H9 (cell line): ENCODE measurements at regions not wholly inside any gene's neighbourhood (a gene's known extent, or its start where the extent isn't known, plus 50 kb on each side); places are given as distances from the start of the nearest gene placed in this dataset.

Experiments used
- DNase-seq: peaks from one replicate; pipeline ENCODE4 v3.0.0-alpha.2; 2017
- H2AFZ ChIP-seq: one replicate; pipeline ENCODE4 v1.6.1; 2013; ENCODE audit warnings: mild to moderate bottlenecking, low read length, control low read depth, moderate library complexity
- H2AK5ac ChIP-seq: 2 replicates; pipeline ENCODE4 v1.6.1; 2013; ENCODE audit warnings: low read length, control low read depth, mixed read lengths; ENCODE audit not compliant: insufficient read length
- H2BK120ac ChIP-seq: one replicate; pipeline ENCODE4 v1.6.1; 2013; ENCODE audit warnings: low read depth, mild to moderate bottlenecking, low read length, control low read depth, inconsistent platforms; ENCODE audit not compliant: poor library complexity, severe bottlenecking
- H2BK12ac ChIP-seq: 2 replicates; pipeline ENCODE4 v1.6.1; 2013; ENCODE audit warnings: low read length, control low read depth, mixed read lengths, low read depth; ENCODE audit not compliant: insufficient read length
- H2BK15ac ChIP-seq: 2 replicates; pipeline ENCODE4 v1.6.1; 2013; ENCODE audit warnings: low read depth, low read length, control low read depth
- H2BK20ac ChIP-seq: one replicate; pipeline ENCODE4 v1.6.1; 2013; ENCODE audit warnings: low read depth, mild to moderate bottlenecking, low read length, control low read depth, inconsistent platforms; ENCODE audit not compliant: poor library complexity, severe bottlenecking
- H2BK5ac ChIP-seq: 2 replicates; pipeline ENCODE4 v1.6.1; 2013; ENCODE audit warnings: low read length, control low read depth, mixed read lengths; ENCODE audit not compliant: insufficient read length
- H3K14ac ChIP-seq: 2 replicates; pipeline ENCODE4 v1.6.1; 2013; ENCODE audit warnings: low read length, control low read depth; ENCODE audit not compliant: insufficient read depth
- H3K18ac ChIP-seq: 2 replicates; pipeline ENCODE4 v1.6.1; 2013; ENCODE audit warnings: low read depth, mild to moderate bottlenecking, mixed read lengths, low read length, control low read depth; ENCODE audit not compliant: insufficient read length
- H3K23ac ChIP-seq: 2 replicates; pipeline ENCODE4 v1.6.1; 2013; ENCODE audit warnings: low read length, control low read depth, mixed read lengths, low read depth; ENCODE audit not compliant: insufficient read length
- H3K23me2 ChIP-seq: 2 replicates; pipeline ENCODE4 v1.6.1; 2013; ENCODE audit warnings: low read depth, mild to moderate bottlenecking, mixed read lengths, low read length, control low read depth; ENCODE audit not compliant: insufficient read length, poor library complexity, severe bottlenecking
- H3K27ac ChIP-seq: 2 replicates; pipeline ENCODE4 v1.5.1; 2013; ENCODE audit warnings: low read length, control low read depth, mixed read lengths, low read depth; ENCODE audit not compliant: insufficient read length
- H3K27me3 ChIP-seq: 2 replicates; pipeline ENCODE4 v1.6.1; 2013; ENCODE audit warnings: low read length, control low read depth, inconsistent platforms; ENCODE audit not compliant: insufficient read depth
- H3K4ac ChIP-seq: 2 replicates; pipeline ENCODE4 v1.6.1; 2013; ENCODE audit warnings: low read depth, mild to moderate bottlenecking, control low read depth, inconsistent platforms, low read length, moderate library complexity
- H3K4me1 ChIP-seq: 2 replicates; pipeline ENCODE4 v1.6.1; 2013; ENCODE audit warnings: low read length, control low read depth, inconsistent platforms; ENCODE audit not compliant: insufficient read depth
- H3K4me2 ChIP-seq: 2 replicates; pipeline ENCODE4 v1.6.1; 2013; ENCODE audit warnings: low read length, control low read depth, mixed read lengths; ENCODE audit not compliant: insufficient read length, insufficient read depth
- H3K56ac ChIP-seq: 2 replicates; pipeline ENCODE4 v1.6.1; 2013; ENCODE audit warnings: low read depth, mild to moderate bottlenecking, mixed read lengths, low read length, control low read depth; ENCODE audit not compliant: insufficient read length
- H3K79me1 ChIP-seq: 2 replicates; pipeline ENCODE4 v1.6.1; 2013; ENCODE audit warnings: low read depth, mild to moderate bottlenecking, moderate library complexity, low read length, control low read depth, inconsistent platforms; ENCODE audit not compliant: insufficient read depth, poor library complexity, severe bottlenecking
- H3K79me2 ChIP-seq: 2 replicates; pipeline ENCODE4 v1.6.1; 2013; ENCODE audit warnings: low read length, control low read depth, inconsistent platforms; ENCODE audit not compliant: insufficient read depth
- H3K9ac ChIP-seq: 2 replicates; pipeline ENCODE4 v1.6.1; 2013; ENCODE audit warnings: low read length, control low read depth, mixed read lengths; ENCODE audit not compliant: insufficient read length; ENCODE audit errors: extremely low read depth
- H3K9me3 ChIP-seq: one replicate; pipeline ENCODE4 v1.6.1; 2013; ENCODE audit warnings: low read depth, low read length, inconsistent platforms; ENCODE audit not compliant: control insufficient read depth
- H3T11ph ChIP-seq: one replicate; pipeline ENCODE4 v1.6.1; 2013; ENCODE audit warnings: mild to moderate bottlenecking, low read length, control low read depth, inconsistent platforms
- H4K20me1 ChIP-seq: one replicate; pipeline ENCODE4 v1.6.1; 2013; ENCODE audit not compliant: control insufficient read depth, insufficient read length, insufficient read depth
- H4K5ac ChIP-seq: 2 replicates; pipeline ENCODE4 v1.6.1; 2013; ENCODE audit warnings: low read depth, mild to moderate bottlenecking, mixed read lengths, low read length, control low read depth; ENCODE audit not compliant: insufficient read length
- H4K8ac ChIP-seq: replicated peaks from 2 replicates; pipeline ENCODE4 v1.6.1; 2013; ENCODE audit warnings: low read length, control low read depth, mixed read lengths, low read depth; ENCODE audit not compliant: insufficient read length
- H4K91ac ChIP-seq: 2 replicates; pipeline ENCODE4 v1.6.1; 2013; ENCODE audit warnings: low read depth, mild to moderate bottlenecking, moderate library complexity, mixed read lengths, low read length, control low read depth; ENCODE audit not compliant: insufficient read length
- H3K27ac Mint-ChIP-seq, 3 experiments: 2 replicates in 2 of 3; 3 replicates in 1 of 3; pipeline ENCODE4 v1.8.0; 2020 to 2021; ENCODE audit warnings: mixed read lengths in 3 of 3, mild to moderate bottlenecking in 1 of 3, moderate library complexity in 1 of 3
- H3K27me3 Mint-ChIP-seq: 2 replicates; pipeline ENCODE4 v1.8.0; 2021; ENCODE audit warnings: low read depth, mild to moderate bottlenecking, moderate library complexity, mixed read lengths
- H3K36me3 Mint-ChIP-seq, 3 experiments: 2 replicates in 2 of 3; 3 replicates in 1 of 3; pipeline ENCODE4 v1.8.0; 2020 to 2021; ENCODE audit warnings: low read depth in 3 of 3, mixed read lengths in 3 of 3; ENCODE audit not compliant: insufficient read depth in 1 of 3
- H3K4me1 Mint-ChIP-seq, 2 experiments: 2 replicates each; pipeline ENCODE4 v1.8.0; 2020; ENCODE audit warnings: mixed read lengths in 2 of 2
- H3K4me3 Mint-ChIP-seq, 2 experiments: 2 replicates in 1 of 2; 3 replicates in 1 of 2; pipeline ENCODE4 v1.8.0; 2020 to 2021; ENCODE audit warnings: mild to moderate bottlenecking in 2 of 2, mixed read lengths in 2 of 2, moderate library complexity in 1 of 2
- H3K9me3 Mint-ChIP-seq, 2 experiments: 2 replicates in 1 of 2; 3 replicates in 1 of 2; pipeline ENCODE4 v1.8.0; 2020; ENCODE audit warnings: mild to moderate bottlenecking in 2 of 2, mixed read lengths in 2 of 2, moderate library complexity in 1 of 2
- CTCF ChIP-seq: fragments of 200-600 bp; sonication (generic); conservative IDR thresholded peaks from 3 replicates; pipeline ENCODE4 v1.8.0; 2021; ENCODE audit warnings: antibody characterized with exemption, mild to moderate bottlenecking
- WGBS: extraction: QIAGEN DNeasy Blood & Tissue Kit; methylation state at CpG from one replicate; pipeline ENCODE4 v1.1.7; 2013; ENCODE audit warnings: missing lambda C conversion rate, low lambda C conversion rate, mixed read lengths; ENCODE audit not compliant: insufficient read length; ENCODE audit errors: extremely low coverage; 5-methylcytosine and 5-hydroxymethylcytosine counted together

- Histone ChIP-seq H2BK15ac (no peak overlapping the region), H3K4ac (no peak overlapping the region), H4K91ac (no peak overlapping the region), H2BK12ac (no peak overlapping the region), H2BK20ac (no peak overlapping the region), H3K9ac (no peak overlapping the region), H3K9me3 (peaks cover 13% of the 10 kb centered on the region), H2BK5ac (no peak overlapping the region), H3K79me1 (no peaks in the 10 kb centered on the region), H3K4me1 (no peaks in the 10 kb centered on the region), H2AK5ac (no peak overlapping the region), H2AFZ (no peak overlapping the region), H3K27ac (no peak overlapping the region), H4K20me1 (no peaks in the 10 kb centered on the region), H3K23ac (no peak overlapping the region), H4K5ac (no peak overlapping the region), H3K27me3 (no peaks in the 10 kb centered on the region), H3K18ac (no peak overlapping the region), H3K4me2 (no peak overlapping the region), H3T11ph (no peak overlapping the region), H3K56ac (no peak overlapping the region), H3K79me2 (no peaks in the 10 kb centered on the region), H3K14ac (no peak overlapping the region), H3K23me2 (no peaks in the 10 kb centered on the region), H2BK120ac (no peak overlapping the region), H4K8ac (no peak overlapping the region)
- Mint-ChIP-seq H3K27me3 (no peaks in the 10 kb centered on the region), H3K9me3 (peaks cover 15 to 26% of the 10 kb centered on the region in 2 experiments), H3K4me1 (no peaks in the 10 kb centered on the region), H3K27ac (no peak overlapping the region), H3K4me3 (no peak overlapping the region), H3K36me3 (peaks cover 10 to 24% (median 14%) of the 10 kb centered on the region in 3 experiments; a peak in 6 of 7 replicates)
- WGBS = no CpG with 5 or more reads among the region's 5 CpGs
- TF ChIP-seq CTCF = no peak
- DNase-seq = no peak
These were observed 826.9 kb upstream of the PCDH9 start for GRCh38 chr13:68056816-68057710.
